ENCODE measurements at regions not wholly inside any gene's neighbourhood (a gene's known extent, or its start where the extent isn't known, plus 50 kb on each side); places are given as distances from the start of the nearest gene placed in this dataset.

DNA sequence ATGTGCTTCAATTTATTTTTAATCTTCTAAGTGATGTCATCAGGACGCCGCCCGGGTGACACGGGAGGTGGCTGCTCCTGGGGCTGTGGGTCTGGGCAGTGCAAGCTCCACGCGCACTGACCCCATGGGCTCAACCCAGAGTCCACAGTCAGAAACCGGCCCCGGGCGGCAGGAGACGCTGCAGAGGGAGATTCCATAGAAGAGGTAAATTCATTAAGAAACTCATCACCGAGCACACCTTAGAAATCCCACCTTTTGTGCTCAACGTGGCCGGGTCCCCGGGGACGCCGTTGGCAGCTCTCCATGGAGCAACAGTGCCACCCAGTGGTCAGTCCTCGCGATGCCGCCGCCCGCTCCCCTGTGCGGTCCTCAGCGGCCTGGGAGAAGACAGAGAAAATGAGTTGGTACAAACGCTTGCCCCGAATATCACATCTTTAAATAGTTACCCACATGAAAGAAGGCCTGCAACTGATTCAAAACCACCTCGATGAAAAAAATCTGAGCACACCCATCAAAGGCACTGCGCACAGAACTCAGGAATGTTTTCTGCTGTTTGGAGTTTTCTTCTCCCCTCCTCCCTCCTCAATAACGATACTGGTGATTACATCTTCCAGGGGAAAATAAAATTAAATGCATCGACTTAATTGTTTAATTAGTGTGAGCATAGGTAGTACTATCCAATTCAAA is 92.6 kb downstream of the CMPK2 start:
- Mint-ChIP-seq H3K9me3 (ENCODE audit: unreplicated experiment) (no peaks in the 10 kb centered on the region), H3K27ac (ENCODE audit: unreplicated experiment) (no peak overlapping the region), H3K27me3 (ENCODE audit: unreplicated experiment) (peaks cover 18% of the 10 kb centered on the region), H3K4me1 (ENCODE audit: unreplicated experiment) (peaks cover 9% of the 10 kb centered on the region), H3K36me3 (ENCODE audit: unreplicated experiment) (no peaks in the 10 kb centered on the region), H3K4me3 (ENCODE audit: unreplicated experiment) (peak overlapping the region; percentile 50)
- TF ChIP-seq, protein P1, sequence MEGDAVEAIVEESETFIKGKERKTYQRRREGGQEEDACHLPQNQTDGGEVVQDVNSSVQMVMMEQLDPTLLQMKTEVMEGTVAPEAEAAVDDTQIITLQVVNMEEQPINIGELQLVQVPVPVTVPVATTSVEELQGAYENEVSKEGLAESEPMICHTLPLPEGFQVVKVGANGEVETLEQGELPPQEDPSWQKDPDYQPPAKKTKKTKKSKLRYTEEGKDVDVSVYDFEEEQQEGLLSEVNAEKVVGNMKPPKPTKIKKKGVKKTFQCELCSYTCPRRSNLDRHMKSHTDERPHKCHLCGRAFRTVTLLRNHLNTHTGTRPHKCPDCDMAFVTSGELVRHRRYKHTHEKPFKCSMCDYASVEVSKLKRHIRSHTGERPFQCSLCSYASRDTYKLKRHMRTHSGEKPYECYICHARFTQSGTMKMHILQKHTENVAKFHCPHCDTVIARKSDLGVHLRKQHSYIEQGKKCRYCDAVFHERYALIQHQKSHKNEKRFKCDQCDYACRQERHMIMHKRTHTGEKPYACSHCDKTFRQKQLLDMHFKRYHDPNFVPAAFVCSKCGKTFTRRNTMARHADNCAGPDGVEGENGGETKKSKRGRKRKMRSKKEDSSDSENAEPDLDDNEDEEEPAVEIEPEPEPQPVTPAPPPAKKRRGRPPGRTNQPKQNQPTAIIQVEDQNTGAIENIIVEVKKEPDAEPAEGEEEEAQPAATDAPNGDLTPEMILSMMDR (IDR thresholded peaks at IDR 0.05): peak; percentile 99
- peak; percentile 89 for DNase-seq (ENCODE audit: extremely low spot score, unreplicated experiment)

DNA sequence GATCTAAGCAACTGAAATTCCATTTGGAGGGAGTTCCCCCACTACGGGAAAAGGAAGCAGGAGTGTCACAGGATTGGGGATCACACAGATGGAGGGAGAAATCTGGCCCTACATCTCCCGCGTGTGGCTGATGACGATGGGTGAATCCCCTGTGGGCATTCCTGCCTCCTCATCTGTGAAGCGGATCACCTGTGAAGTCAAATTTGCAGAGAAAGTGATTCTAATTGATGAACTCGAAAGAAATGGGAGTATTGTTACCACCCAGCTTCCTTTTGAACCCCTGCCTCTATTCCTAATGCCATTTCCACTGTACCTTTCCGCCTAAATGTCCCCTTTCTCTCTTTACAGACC is 92.0 kb downstream of the CMPK2 start:
- TF ChIP-seq, protein P1 (IDR thresholded peaks at IDR 0.05): no peak
- H3K4me1 Mint-ChIP-seq (ENCODE audit: unreplicated experiment): peaks cover 9% of the 10 kb centered on the region
- H3K36me3 Mint-ChIP-seq (ENCODE audit: unreplicated experiment): no peaks in the 10 kb centered on the region
- no peak overlapping the region for H3K27ac Mint-ChIP-seq (ENCODE audit: unreplicated experiment)
- DNase-seq (ENCODE audit: extremely low spot score, unreplicated experiment): no peak
- no peak overlapping the region for H3K4me3 Mint-ChIP-seq (ENCODE audit: unreplicated experiment)
- no peaks in the 10 kb centered on the region for H3K9me3 Mint-ChIP-seq (ENCODE audit: unreplicated experiment)
- H3K27me3 Mint-ChIP-seq (ENCODE audit: unreplicated experiment): peaks cover 18% of the 10 kb centered on the region

- H3K36me3 Mint-ChIP-seq (ENCODE audit: unreplicated experiment): no peaks in the 10 kb centered on the region
- no peak for DNase-seq (ENCODE audit: extremely low spot score, unreplicated experiment)
- H3K9me3 Mint-ChIP-seq (ENCODE audit: unreplicated experiment): no peaks in the 10 kb centered on the region
- TF ChIP-seq, protein P1 (IDR thresholded peaks at IDR 0.05): no peak
- no peak overlapping the region for H3K4me3 Mint-ChIP-seq (ENCODE audit: unreplicated experiment)
- H3K4me1 Mint-ChIP-seq (ENCODE audit: unreplicated experiment): peaks cover 11% of the 10 kb centered on the region
- no peak overlapping the region for H3K27ac Mint-ChIP-seq (ENCODE audit: unreplicated experiment)
- H3K27me3 Mint-ChIP-seq (ENCODE audit: unreplicated experiment): peaks cover 18% of the 10 kb centered on the region
These were observed 89.6 kb downstream of the CMPK2 start for GRCh38 chr2:6776125-6776524.

DNA sequence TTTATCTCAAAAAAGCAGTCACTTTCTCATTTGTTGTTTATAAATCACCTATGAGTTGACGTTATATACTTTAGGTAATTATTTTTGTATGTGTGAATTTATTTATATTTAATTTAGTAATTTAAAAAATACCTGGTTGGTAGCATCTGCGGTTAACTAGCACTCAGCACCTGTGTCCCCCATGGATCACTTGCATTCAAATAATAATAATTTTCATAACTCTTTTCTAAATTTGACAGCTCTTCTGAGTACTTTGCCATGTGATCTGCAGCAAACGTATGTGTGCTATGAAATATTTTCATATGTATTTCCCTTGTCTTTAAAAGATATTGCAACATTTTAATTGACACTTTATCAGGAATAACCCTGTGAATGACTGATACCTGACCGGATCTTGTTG is 88.1 kb downstream of the CMPK2 start:
- Mint-ChIP-seq H3K36me3 (ENCODE audit: unreplicated experiment) (no peaks in the 10 kb centered on the region), H3K9me3 (ENCODE audit: unreplicated experiment) (no peaks in the 10 kb centered on the region), H3K4me1 (ENCODE audit: unreplicated experiment) (peaks cover 11% of the 10 kb centered on the region), H3K27ac (ENCODE audit: unreplicated experiment) (no peak overlapping the region), H3K27me3 (ENCODE audit: unreplicated experiment) (peaks cover 18% of the 10 kb centered on the region), H3K4me3 (ENCODE audit: unreplicated experiment) (no peak overlapping the region)
- TF ChIP-seq, protein P1 (IDR thresholded peaks at IDR 0.05): no peak
- DNase-seq (ENCODE audit: extremely low spot score, unreplicated experiment): no peak

DNA sequence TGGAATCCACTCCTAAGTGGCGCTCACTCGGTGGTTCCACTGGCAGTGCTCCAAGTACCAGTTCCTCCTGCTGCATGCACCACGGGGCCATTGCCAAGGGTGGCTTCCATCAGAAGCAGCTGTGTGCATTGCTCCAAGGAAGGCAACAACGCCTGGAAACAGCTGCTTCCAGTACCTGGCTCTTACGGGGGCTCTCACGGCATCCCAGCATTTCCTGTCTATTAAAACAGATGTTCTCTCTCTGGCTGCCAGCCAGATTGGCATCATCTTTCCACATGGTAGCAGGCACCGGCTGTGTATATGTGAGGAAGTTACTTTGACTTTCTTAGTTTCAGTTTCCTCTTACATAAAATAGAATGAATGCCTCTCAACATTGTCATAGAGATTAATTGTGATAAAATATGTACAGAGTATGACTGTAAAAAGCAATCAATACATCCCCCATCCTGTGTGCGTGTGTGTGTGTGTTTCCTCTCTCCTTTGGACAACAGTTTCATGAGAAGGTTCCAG is 84.9 kb downstream of the CMPK2 start:
- Mint-ChIP-seq H3K9me3 (ENCODE audit: unreplicated experiment) (no peaks in the 10 kb centered on the region), H3K27me3 (ENCODE audit: unreplicated experiment) (peaks cover 5% of the 10 kb centered on the region), H3K4me3 (ENCODE audit: unreplicated experiment) (no peak overlapping the region), H3K4me1 (ENCODE audit: unreplicated experiment) (peaks cover 3% of the 10 kb centered on the region), H3K27ac (ENCODE audit: unreplicated experiment) (no peak overlapping the region), H3K36me3 (ENCODE audit: unreplicated experiment) (no peaks in the 10 kb centered on the region)
- TF ChIP-seq, protein P1 (IDR thresholded peaks at IDR 0.05): no peak
- DNase-seq (ENCODE audit: extremely low spot score, unreplicated experiment): no peak

All from osteocyte (in vitro differentiated cells).